ENCODE measurements at regions not wholly inside any gene's neighbourhood (a gene's known extent, or its start where the extent isn't known, plus 50 kb on each side); places are given as distances from the start of the nearest gene placed in this dataset.
"Not testable (repeated sequence)": the region's sequence is repeated elsewhere in the genome, so short reads cannot be mapped to it uniquely, and the experiment has no call there.

- no peak overlapping the region for H3K27ac ChIP-seq
- TF ChIP-seq, protein P1, sequence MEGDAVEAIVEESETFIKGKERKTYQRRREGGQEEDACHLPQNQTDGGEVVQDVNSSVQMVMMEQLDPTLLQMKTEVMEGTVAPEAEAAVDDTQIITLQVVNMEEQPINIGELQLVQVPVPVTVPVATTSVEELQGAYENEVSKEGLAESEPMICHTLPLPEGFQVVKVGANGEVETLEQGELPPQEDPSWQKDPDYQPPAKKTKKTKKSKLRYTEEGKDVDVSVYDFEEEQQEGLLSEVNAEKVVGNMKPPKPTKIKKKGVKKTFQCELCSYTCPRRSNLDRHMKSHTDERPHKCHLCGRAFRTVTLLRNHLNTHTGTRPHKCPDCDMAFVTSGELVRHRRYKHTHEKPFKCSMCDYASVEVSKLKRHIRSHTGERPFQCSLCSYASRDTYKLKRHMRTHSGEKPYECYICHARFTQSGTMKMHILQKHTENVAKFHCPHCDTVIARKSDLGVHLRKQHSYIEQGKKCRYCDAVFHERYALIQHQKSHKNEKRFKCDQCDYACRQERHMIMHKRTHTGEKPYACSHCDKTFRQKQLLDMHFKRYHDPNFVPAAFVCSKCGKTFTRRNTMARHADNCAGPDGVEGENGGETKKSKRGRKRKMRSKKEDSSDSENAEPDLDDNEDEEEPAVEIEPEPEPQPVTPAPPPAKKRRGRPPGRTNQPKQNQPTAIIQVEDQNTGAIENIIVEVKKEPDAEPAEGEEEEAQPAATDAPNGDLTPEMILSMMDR (conservative IDR thresholded peaks at IDR 0.05), result no peak
- TF ChIP-seq ZFX (IDR thresholded peaks at IDR 0.05), result no peak
Measured at GRCh38 chr6:120775698-120776097, 558.6 kb downstream of the TBC1D32 start.

DNA sequence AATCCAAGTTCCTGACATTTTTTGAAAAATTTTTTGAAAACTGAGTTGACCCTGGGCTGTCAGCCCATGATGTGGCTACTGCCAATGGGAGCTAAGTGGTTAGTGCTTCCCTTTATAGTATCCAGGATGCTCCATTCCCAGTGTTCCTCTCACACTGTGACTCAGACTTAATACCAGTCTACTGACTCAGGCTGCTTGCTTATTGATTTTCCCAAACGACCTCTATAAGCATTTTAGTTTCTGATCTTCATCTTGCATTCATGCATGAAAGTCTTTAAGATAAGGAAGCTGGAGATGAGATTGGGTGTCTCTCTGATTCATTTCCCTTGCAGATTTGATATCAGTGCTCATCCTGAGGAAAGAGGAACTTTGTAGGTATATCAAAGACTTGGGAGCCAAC lies 560.0 kb downstream of the TBC1D32 start:
- H3K27ac ChIP-seq, result no peak overlapping the region

GRCh38 chr6:120771019-120771418 lies 563.3 kb downstream of the TBC1D32 start:
- H3K27ac ChIP-seq, result no peak overlapping the region
- TF ChIP-seq, protein P1 (conservative IDR thresholded peaks at IDR 0.05), result no peak
- no peak for TF ChIP-seq ZFX (IDR thresholded peaks at IDR 0.05)

More for the DNA sequence above, 560.0 kb downstream of the TBC1D32 start:
- TF ChIP-seq, protein P1 (conservative IDR thresholded peaks at IDR 0.05), result no peak
- no peak for TF ChIP-seq ZFX (IDR thresholded peaks at IDR 0.05)

DNA sequence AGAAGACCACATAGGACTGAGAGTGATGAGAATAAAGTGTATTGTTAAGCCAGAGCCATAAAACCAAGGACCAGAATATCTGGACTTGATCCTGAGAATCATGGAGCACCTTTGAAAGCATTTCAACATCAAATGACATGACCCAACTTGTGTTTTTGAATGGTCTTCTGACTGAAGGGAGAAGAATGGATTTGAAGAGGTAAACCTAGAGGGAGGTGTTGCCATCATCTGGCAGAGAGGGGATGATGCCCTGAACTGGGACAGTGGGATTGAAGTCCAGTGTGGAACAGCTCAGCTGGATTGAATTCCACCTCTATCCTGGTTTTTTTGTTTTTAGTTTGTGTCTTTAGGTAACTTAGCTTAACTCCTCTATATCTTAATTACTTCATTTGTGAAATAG lies 570.0 kb downstream of the TBC1D32 start:
- TF ChIP-seq, protein P1 (conservative IDR thresholded peaks at IDR 0.05), result peak; percentile 5; the same call in 1 of the 2 replicates
- TF ChIP-seq ZFX (IDR thresholded peaks at IDR 0.05), result no peak
- no peak overlapping the region for H3K27ac ChIP-seq

- no peak for TF ChIP-seq ZFX (IDR thresholded peaks at IDR 0.05)
- H3K27ac ChIP-seq, result no peak overlapping the region
Measured at GRCh38 chr6:120759570-120759969, 574.7 kb downstream of the TBC1D32 start.

DNA sequence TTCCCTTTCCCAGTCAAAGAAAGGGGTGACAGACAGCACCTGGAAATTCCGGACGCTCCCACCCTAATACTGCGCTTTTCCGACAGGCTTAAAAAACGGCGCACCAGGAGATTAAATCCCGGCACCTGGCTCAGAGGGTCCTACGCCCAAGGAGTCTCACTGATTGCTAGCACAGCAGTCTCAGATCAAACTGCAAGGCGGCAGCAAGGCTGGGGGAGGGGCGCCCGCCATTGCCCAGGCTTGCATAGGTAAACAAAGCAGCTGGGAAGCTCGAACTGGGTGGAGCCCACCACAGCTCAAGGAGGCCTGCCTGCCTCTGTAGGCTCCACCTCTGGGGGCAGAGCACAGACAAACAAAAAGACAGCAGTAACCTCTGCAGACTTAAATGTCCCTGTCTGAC lies 585.7 kb downstream of the TBC1D32 start:
- H3K27ac ChIP-seq, result not testable (repeated sequence)

GRCh38 chr6:120736740-120737139 lies 597.5 kb downstream of the TBC1D32 start:
- no peak overlapping the region for H3K27ac ChIP-seq
- no peak for TF ChIP-seq ZFX (IDR thresholded peaks at IDR 0.05)
- TF ChIP-seq, protein P1 (conservative IDR thresholded peaks at IDR 0.05), result no peak

DNA sequence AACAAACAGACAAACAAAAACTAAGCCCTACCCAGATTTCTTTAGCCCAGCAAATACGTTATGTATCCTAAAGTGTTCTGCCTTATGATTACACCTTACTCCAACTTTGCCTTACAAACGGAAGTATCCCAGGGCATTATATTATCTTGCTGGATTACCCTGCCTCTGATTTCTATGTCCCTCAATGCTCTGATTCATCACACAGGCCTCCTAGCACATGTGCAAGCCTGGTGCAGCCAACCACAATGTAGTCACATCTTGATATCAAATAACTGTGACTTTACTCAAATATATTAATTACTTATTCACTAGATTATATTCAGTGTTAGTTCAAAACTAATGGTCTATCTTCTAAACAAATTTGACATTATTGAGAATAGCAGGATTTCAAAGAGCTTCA lies 598.6 kb downstream of the TBC1D32 start:
- H3K27ac ChIP-seq, result no peak overlapping the region
- TF ChIP-seq ZFX (IDR thresholded peaks at IDR 0.05), result no peak
- TF ChIP-seq, protein P1 (conservative IDR thresholded peaks at IDR 0.05), result no peak

DNA sequence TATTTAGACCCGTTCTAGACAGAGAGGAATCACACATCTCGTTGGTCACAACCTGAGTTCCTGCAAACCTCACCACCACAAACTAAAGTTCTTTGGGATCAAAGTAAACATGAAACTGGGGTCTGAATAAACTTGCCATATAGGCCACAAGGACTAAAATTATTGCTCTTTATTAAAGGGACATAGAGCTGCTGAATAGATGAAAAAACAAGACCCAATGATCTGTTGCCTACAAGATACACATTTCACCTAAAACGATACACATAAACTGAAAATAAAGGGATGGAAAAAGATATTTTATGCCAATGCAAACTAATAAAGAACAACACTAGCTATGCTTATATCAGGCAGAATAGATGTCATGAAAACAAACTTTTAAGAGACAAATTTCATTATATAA lies 623.0 kb downstream of the TBC1D32 start:
- TF ChIP-seq, protein P1 (conservative IDR thresholded peaks at IDR 0.05), result no peak
- no peak for TF ChIP-seq ZFX (IDR thresholded peaks at IDR 0.05)
- no peak overlapping the region for H3K27ac ChIP-seq

Data from C4-2B (cell line).